H9 (cell line): ENCODE measurements at regions not wholly inside any gene's neighbourhood (a gene's known extent, or its start where the extent isn't known, plus 50 kb on each side); places are given as distances from the start of the nearest gene placed in this dataset.

ENCODE experiments used
- DNase-seq: peaks from one replicate; pipeline ENCODE4 v3.0.0-alpha.2; 2017
- H2AFZ ChIP-seq: one replicate; pipeline ENCODE4 v1.6.1; 2013; ENCODE audit warnings: mild to moderate bottlenecking, low read length, control low read depth, moderate library complexity
- H2AK5ac ChIP-seq: 2 replicates; pipeline ENCODE4 v1.6.1; 2013; ENCODE audit warnings: low read length, control low read depth, mixed read lengths; ENCODE audit not compliant: insufficient read length
- H2BK120ac ChIP-seq: one replicate; pipeline ENCODE4 v1.6.1; 2013; ENCODE audit warnings: low read depth, mild to moderate bottlenecking, low read length, control low read depth, inconsistent platforms; ENCODE audit not compliant: poor library complexity, severe bottlenecking
- H2BK12ac ChIP-seq: 2 replicates; pipeline ENCODE4 v1.6.1; 2013; ENCODE audit warnings: low read length, control low read depth, mixed read lengths, low read depth; ENCODE audit not compliant: insufficient read length
- H2BK15ac ChIP-seq: 2 replicates; pipeline ENCODE4 v1.6.1; 2013; ENCODE audit warnings: low read depth, low read length, control low read depth
- H2BK20ac ChIP-seq: one replicate; pipeline ENCODE4 v1.6.1; 2013; ENCODE audit warnings: low read depth, mild to moderate bottlenecking, low read length, control low read depth, inconsistent platforms; ENCODE audit not compliant: poor library complexity, severe bottlenecking
- H2BK5ac ChIP-seq: 2 replicates; pipeline ENCODE4 v1.6.1; 2013; ENCODE audit warnings: low read length, control low read depth, mixed read lengths; ENCODE audit not compliant: insufficient read length
- H3K14ac ChIP-seq: 2 replicates; pipeline ENCODE4 v1.6.1; 2013; ENCODE audit warnings: low read length, control low read depth; ENCODE audit not compliant: insufficient read depth
- H3K18ac ChIP-seq: 2 replicates; pipeline ENCODE4 v1.6.1; 2013; ENCODE audit warnings: low read depth, mild to moderate bottlenecking, mixed read lengths, low read length, control low read depth; ENCODE audit not compliant: insufficient read length
- H3K23ac ChIP-seq: 2 replicates; pipeline ENCODE4 v1.6.1; 2013; ENCODE audit warnings: low read length, control low read depth, mixed read lengths, low read depth; ENCODE audit not compliant: insufficient read length
- H3K23me2 ChIP-seq: 2 replicates; pipeline ENCODE4 v1.6.1; 2013; ENCODE audit warnings: low read depth, mild to moderate bottlenecking, mixed read lengths, low read length, control low read depth; ENCODE audit not compliant: insufficient read length, poor library complexity, severe bottlenecking
- H3K27ac ChIP-seq: 2 replicates; pipeline ENCODE4 v1.5.1; 2013; ENCODE audit warnings: low read length, control low read depth, mixed read lengths, low read depth; ENCODE audit not compliant: insufficient read length
- H3K27me3 ChIP-seq: 2 replicates; pipeline ENCODE4 v1.6.1; 2013; ENCODE audit warnings: low read length, control low read depth, inconsistent platforms; ENCODE audit not compliant: insufficient read depth
- H3K4ac ChIP-seq: 2 replicates; pipeline ENCODE4 v1.6.1; 2013; ENCODE audit warnings: low read depth, mild to moderate bottlenecking, control low read depth, inconsistent platforms, low read length, moderate library complexity
- H3K4me1 ChIP-seq: 2 replicates; pipeline ENCODE4 v1.6.1; 2013; ENCODE audit warnings: low read length, control low read depth, inconsistent platforms; ENCODE audit not compliant: insufficient read depth
- H3K4me2 ChIP-seq: 2 replicates; pipeline ENCODE4 v1.6.1; 2013; ENCODE audit warnings: low read length, control low read depth, mixed read lengths; ENCODE audit not compliant: insufficient read length, insufficient read depth
- H3K56ac ChIP-seq: 2 replicates; pipeline ENCODE4 v1.6.1; 2013; ENCODE audit warnings: low read depth, mild to moderate bottlenecking, mixed read lengths, low read length, control low read depth; ENCODE audit not compliant: insufficient read length
- H3K79me1 ChIP-seq: 2 replicates; pipeline ENCODE4 v1.6.1; 2013; ENCODE audit warnings: low read depth, mild to moderate bottlenecking, moderate library complexity, low read length, control low read depth, inconsistent platforms; ENCODE audit not compliant: insufficient read depth, poor library complexity, severe bottlenecking
- H3K79me2 ChIP-seq: 2 replicates; pipeline ENCODE4 v1.6.1; 2013; ENCODE audit warnings: low read length, control low read depth, inconsistent platforms; ENCODE audit not compliant: insufficient read depth
- H3K9ac ChIP-seq: 2 replicates; pipeline ENCODE4 v1.6.1; 2013; ENCODE audit warnings: low read length, control low read depth, mixed read lengths; ENCODE audit not compliant: insufficient read length; ENCODE audit errors: extremely low read depth
- H3K9me3 ChIP-seq: one replicate; pipeline ENCODE4 v1.6.1; 2013; ENCODE audit warnings: low read depth, low read length, inconsistent platforms; ENCODE audit not compliant: control insufficient read depth
- H3T11ph ChIP-seq: one replicate; pipeline ENCODE4 v1.6.1; 2013; ENCODE audit warnings: mild to moderate bottlenecking, low read length, control low read depth, inconsistent platforms
- H4K20me1 ChIP-seq: one replicate; pipeline ENCODE4 v1.6.1; 2013; ENCODE audit not compliant: control insufficient read depth, insufficient read length, insufficient read depth
- H4K5ac ChIP-seq: 2 replicates; pipeline ENCODE4 v1.6.1; 2013; ENCODE audit warnings: low read depth, mild to moderate bottlenecking, mixed read lengths, low read length, control low read depth; ENCODE audit not compliant: insufficient read length
- H4K8ac ChIP-seq: replicated peaks from 2 replicates; pipeline ENCODE4 v1.6.1; 2013; ENCODE audit warnings: low read length, control low read depth, mixed read lengths, low read depth; ENCODE audit not compliant: insufficient read length
- H4K91ac ChIP-seq: 2 replicates; pipeline ENCODE4 v1.6.1; 2013; ENCODE audit warnings: low read depth, mild to moderate bottlenecking, moderate library complexity, mixed read lengths, low read length, control low read depth; ENCODE audit not compliant: insufficient read length
- H3K27ac Mint-ChIP-seq, 3 experiments: 2 replicates in 2 of 3; 3 replicates in 1 of 3; pipeline ENCODE4 v1.8.0; 2020 to 2021; ENCODE audit warnings: mixed read lengths in 3 of 3, mild to moderate bottlenecking in 1 of 3, moderate library complexity in 1 of 3
- H3K27me3 Mint-ChIP-seq: 2 replicates; pipeline ENCODE4 v1.8.0; 2021; ENCODE audit warnings: low read depth, mild to moderate bottlenecking, moderate library complexity, mixed read lengths
- H3K36me3 Mint-ChIP-seq, 3 experiments: 2 replicates in 2 of 3; 3 replicates in 1 of 3; pipeline ENCODE4 v1.8.0; 2020 to 2021; ENCODE audit warnings: low read depth in 3 of 3, mixed read lengths in 3 of 3; ENCODE audit not compliant: insufficient read depth in 1 of 3
- H3K4me1 Mint-ChIP-seq, 2 experiments: 2 replicates each; pipeline ENCODE4 v1.8.0; 2020; ENCODE audit warnings: mixed read lengths in 2 of 2
- H3K4me3 Mint-ChIP-seq, 2 experiments: 2 replicates in 1 of 2; 3 replicates in 1 of 2; pipeline ENCODE4 v1.8.0; 2020 to 2021; ENCODE audit warnings: mild to moderate bottlenecking in 2 of 2, mixed read lengths in 2 of 2, moderate library complexity in 1 of 2
- H3K9me3 Mint-ChIP-seq, 2 experiments: 2 replicates in 1 of 2; 3 replicates in 1 of 2; pipeline ENCODE4 v1.8.0; 2020; ENCODE audit warnings: mild to moderate bottlenecking in 2 of 2, mixed read lengths in 2 of 2, moderate library complexity in 1 of 2
- CTCF ChIP-seq: fragments of 200-600 bp; sonication (generic); conservative IDR thresholded peaks from 3 replicates; pipeline ENCODE4 v1.8.0; 2021; ENCODE audit warnings: antibody characterized with exemption, mild to moderate bottlenecking
- WGBS: extraction: QIAGEN DNeasy Blood & Tissue Kit; methylation state at CpG from one replicate; pipeline ENCODE4 v1.1.7; 2013; ENCODE audit warnings: missing lambda C conversion rate, low lambda C conversion rate, mixed read lengths; ENCODE audit not compliant: insufficient read length; ENCODE audit errors: extremely low coverage; 5-methylcytosine and 5-hydroxymethylcytosine counted together

- no peak overlapping the region for H2AK5ac ChIP-seq
- TF ChIP-seq CTCF = no peak
- H3K4me1 ChIP-seq = no peaks in the 10 kb centered on the region
- Mint-ChIP-seq H3K4me1 (no peaks in the 10 kb centered on the region), H3K27me3 (no peaks in the 10 kb centered on the region), H3K27ac (no peak overlapping the region), H3K36me3 (no peaks in the 10 kb centered on the region), H3K9me3 (no peaks in the 10 kb centered on the region), H3K4me3 (no peak overlapping the region)
- H4K91ac ChIP-seq = no peak overlapping the region
- H4K20me1 ChIP-seq = no peaks in the 10 kb centered on the region
- H3K14ac ChIP-seq = no peak overlapping the region
- H2BK5ac ChIP-seq = no peak overlapping the region
- H4K8ac ChIP-seq = no peak overlapping the region
- H3K9ac ChIP-seq = no peak overlapping the region
- H2BK12ac ChIP-seq = no peak overlapping the region
- WGBS = no CpG with 5 or more reads among the region's 1 CpG
- H3K27me3 ChIP-seq = no peaks in the 10 kb centered on the region
- no peak overlapping the region for H3K4me2 ChIP-seq
- H2AFZ ChIP-seq = no peak overlapping the region
- no peak overlapping the region for H3T11ph ChIP-seq
- no peak overlapping the region for H2BK120ac ChIP-seq
- no peaks in the 10 kb centered on the region for H3K9me3 ChIP-seq
- no peak overlapping the region for H3K23ac ChIP-seq
- H3K56ac ChIP-seq = no peak overlapping the region
- H3K27ac ChIP-seq = no peak overlapping the region
- no peaks in the 10 kb centered on the region for H3K79me2 ChIP-seq
- H3K23me2 ChIP-seq = no peaks in the 10 kb centered on the region
- H3K79me1 ChIP-seq = no peaks in the 10 kb centered on the region
- H3K18ac ChIP-seq = no peak overlapping the region
- no peak overlapping the region for H2BK20ac ChIP-seq
- no peak overlapping the region for H2BK15ac ChIP-seq
- no peak overlapping the region for H4K5ac ChIP-seq
- DNase-seq = no peak
- no peak overlapping the region for H3K4ac ChIP-seq
Observed at GRCh38 chr4:114062499-114062898, 83.1 kb upstream of the ARSJ start.
